HCT116 (cell line): ENCODE measurements at regions not wholly inside any gene's neighbourhood (a gene's known extent, or its start where the extent isn't known, plus 50 kb on each side); places are given as distances from the start of the nearest gene placed in this dataset.

ENCODE experiments used
- ATAC-seq: fragments of 200-7000 bp; cut with Tn5 transposase; 2 replicates; pipeline ENCODE4 v1.9.1; 2020; ENCODE audit warnings: mild to moderate bottlenecking, moderate library complexity
- BruUV-seq: library from RNA; stranded (reverse); fragments of 400-500 nt; replicated peaks from 2 replicates; lab custom pipeline; 2021; lab: Mats Ljungman, UMichigan
- CTCF ChIA-PET: fragments of 300-600 bp; sonication (Branson Sonifier 250); formaldehyde crosslinking; loops from one replicate; lab custom pipeline; 2021; ENCODE audit warnings: antibody characterized with exemption; lab: Charles Lee
- POLR2A ChIA-PET: fragments of 300-600, 350-600 bp; sonication (Branson Sonifier 250); formaldehyde crosslinking; loops from one replicate; lab custom pipeline; 2021; ENCODE audit warnings: antibody characterized with exemption; lab: Charles Lee
- RAD21 ChIA-PET, 2 experiments: fragments of 300-600 bp; sonication (Branson Sonifier 250); formaldehyde crosslinking; loops; one replicate each; lab custom pipeline; 2023; ENCODE audit warnings: low total read pairs in 2 of 2; ENCODE audit not compliant: uncharacterized antibody in 2 of 2, unreplicated experiment in 2 of 2, low non-redundant PET in 1 of 2; lab: Charles Lee
- DNase-seq: peaks from one replicate; pipeline ENCODE4 v3.0.0-alpha.2; 2010; ENCODE audit warnings: low read depth, low spot score
- H2AFZ ChIP-seq: fragments of 200-600 bp; shearing (Covaris generic), sonication (generic); 2 replicates; pipeline ENCODE4 v1.6.1; 2017; ENCODE audit warnings: low read depth, mixed run types, mixed read lengths, antibody characterized with exemption, low read length; ENCODE audit not compliant: poor library complexity, severe bottlenecking
- H3K27ac ChIP-seq: 2 replicates; pipeline ENCODE4 v1.5.1; 2012; ENCODE audit warnings: low read depth, low read length
- H3K27me3 ChIP-seq: fragments of 200-600 bp; sonication (generic); 2 replicates; pipeline ENCODE4 v1.6.1; 2016; ENCODE audit warnings: mixed run types, low read length, mixed read lengths; ENCODE audit not compliant: insufficient read depth
- H3K36me3 ChIP-seq, 2 experiments: fragments of 200-500 bp in 1 of 2; fragments of 200-600 bp in 1 of 2; sonication (Bioruptor generic) in 1 of 2; sonication (generic) in 1 of 2; 2 replicates each; pipeline versions ENCODE4 v1.5.1 to v1.6.1; 2014 to 2016; ENCODE audit warnings: low read length in 2 of 2, inconsistent platforms in 1 of 2, mixed read lengths in 1 of 2, mixed run types in 1 of 2; ENCODE audit not compliant: insufficient read depth in 2 of 2, control insufficient read depth in 1 of 2
- H3K4me1 ChIP-seq, 2 experiments: fragments of 200-600 bp in 1 of 2; sonication (generic) in 1 of 2; 2 replicates each; pipeline versions ENCODE4 v1.5.1 to v1.6.1; 2012 to 2017; ENCODE audit warnings: low read length in 2 of 2, inconsistent platforms in 1 of 2, mild to moderate bottlenecking in 1 of 2, mixed read lengths in 1 of 2, mixed run types in 1 of 2, moderate library complexity in 1 of 2; ENCODE audit not compliant: insufficient read depth in 2 of 2, control insufficient read depth in 1 of 2
- H3K4me2 ChIP-seq: fragments of 200-600 bp; sonication (generic); 2 replicates; pipeline ENCODE4 v1.6.1; 2017; ENCODE audit warnings: mixed run types, low read length, mixed read lengths
- H3K4me3 ChIP-seq, 2 experiments: fragments of 200-600 bp in 1 of 2; sonication (generic) in 1 of 2; replicated peaks in 1 of 2; 2 replicates each; pipeline ENCODE4 v1.5.1; 2011 to 2016; ENCODE audit warnings: low read length in 2 of 2, control low read depth in 1 of 2, low read depth in 1 of 2, mild to moderate bottlenecking in 1 of 2, mixed read lengths in 1 of 2, mixed run types in 1 of 2
- H3K79me2 ChIP-seq: fragments of 200-600 bp; sonication (generic); 2 replicates; pipeline ENCODE4 v1.6.1; 2017; ENCODE audit warnings: mild to moderate bottlenecking, mixed run types, low read length, moderate library complexity, mixed read lengths; ENCODE audit not compliant: insufficient read depth
- H3K9ac ChIP-seq: fragments of 200-600 bp; sonication (generic); 2 replicates; pipeline ENCODE4 v1.6.1; 2016; ENCODE audit warnings: low read length, mixed read lengths
- H3K9me2 ChIP-seq: fragments of 200-600 bp; sonication (generic), shearing (Covaris generic); 2 replicates; pipeline ENCODE4 v1.6.1; 2017; ENCODE audit warnings: mixed run types, mild to moderate bottlenecking, moderate library complexity; ENCODE audit not compliant: insufficient read depth
- H3K9me3 ChIP-seq, 2 experiments: fragments of 200-500 bp in 1 of 2; fragments of 200-600 bp in 1 of 2; sonication (Bioruptor generic) in 1 of 2; sonication (generic) in 1 of 2; 2 replicates each; pipeline ENCODE4 v1.6.1; 2014 to 2017; ENCODE audit warnings: low read length in 2 of 2, mixed read lengths in 2 of 2, inconsistent platforms in 1 of 2, low read depth in 1 of 2, mild to moderate bottlenecking in 1 of 2, mixed run types in 1 of 2, moderate library complexity in 1 of 2; ENCODE audit not compliant: control insufficient read depth in 1 of 2, insufficient read depth in 1 of 2
- H4K20me1 ChIP-seq: fragments of 200-600 bp; sonication (generic), shearing (Covaris generic); 2 replicates; pipeline ENCODE4 v1.6.1; 2017; ENCODE audit warnings: mixed run types, mild to moderate bottlenecking, moderate library complexity; ENCODE audit not compliant: insufficient read depth
- CBX3 ChIP-seq: IDR thresholded peaks from 2 replicates; pipeline ENCODE4 v1.6.1; 2012; ENCODE audit warnings: low read depth
- ELF1 ChIP-seq: IDR thresholded peaks from 2 replicates; pipeline ENCODE4 v1.6.1; 2012; ENCODE audit warnings: low read depth, borderline replicate concordance
- EZH2 ChIP-seq: fragments of 200-600 bp; sonication (generic); IDR thresholded peaks from 2 replicates; pipeline ENCODE4 v1.6.1; 2017; ENCODE audit warnings: antibody characterized with exemption, mixed run types
- EZH2phosphoT487 ChIP-seq: fragments of 200-600 bp; IDR thresholded peaks from 2 replicates; pipeline ENCODE4 v1.6.1; 2018; ENCODE audit warnings: antibody characterized with exemption, borderline replicate concordance
- FOSL1 ChIP-seq: IDR thresholded peaks from 2 replicates; pipeline ENCODE4 v1.6.1; 2012; ENCODE audit warnings: low read depth
- JUND ChIP-seq: IDR thresholded peaks from 2 replicates; pipeline ENCODE4 v1.6.1; 2012
- POLR2A ChIP-seq: IDR thresholded peaks from 2 replicates; pipeline ENCODE4 v1.7.0; 2011; ENCODE audit warnings: borderline replicate concordance; ENCODE audit not compliant: insufficient read depth, insufficient read length; ENCODE audit errors: extremely low read depth
- RAD21 ChIP-seq: IDR thresholded peaks from 2 replicates; pipeline ENCODE4 v1.6.1; 2012; ENCODE audit warnings: low read depth, mild to moderate bottlenecking
- SIN3A ChIP-seq: IDR thresholded peaks from 2 replicates; pipeline ENCODE4 v1.6.1; 2012; ENCODE audit warnings: low read depth
- SRF ChIP-seq: IDR thresholded peaks from 2 replicates; pipeline ENCODE4 v1.6.1; 2012; ENCODE audit warnings: low read depth
- TCF7L2 ChIP-seq: IDR thresholded peaks from 2 replicates; pipeline ENCODE4 v1.7.0; 2011; ENCODE audit warnings: borderline replicate concordance, inconsistent platforms; ENCODE audit not compliant: insufficient read depth, insufficient read length; ENCODE audit errors: extremely low read depth
- ZFX ChIP-seq: fragments of 450-650 bp; IDR thresholded peaks from 2 replicates; pipeline ENCODE4 v1.6.1; 2017
- ZNF274 ChIP-seq: fragments of 200-500 bp; sonication (Bioruptor generic); IDR thresholded peaks from 2 replicates; pipeline ENCODE4 v1.6.1; 2014; ENCODE audit warnings: mild to moderate bottlenecking, low read depth, low read length, inconsistent platforms
- intact Hi-C: fragments of 100-400 bp; cut with micrococcal nuclease; formaldehyde crosslinking; loops from 2 replicates; pipeline ENCODE4 v1.10.0; 2022
- TF ChIP-seq, protein P1 (sequence below): IDR thresholded peaks from 2 replicates; pipeline ENCODE4 v1.6.1; 2012
- TF ChIP-seq, protein P2 (sequence below): IDR thresholded peaks from 2 replicates; pipeline ENCODE4 v1.6.1; 2012; ENCODE audit warnings: low read depth
- TF ChIP-seq, protein P3 (sequence below): IDR thresholded peaks from 2 replicates; pipeline ENCODE4 v1.6.1; 2012
- TF ChIP-seq, protein P4 (sequence below), 3 experiments: fragments of 200-600 bp in 1 of 3; sonication (generic) in 1 of 3; IDR thresholded peaks in 2 of 3; conservative IDR thresholded peaks in 1 of 3; 2 replicates each; pipeline ENCODE4 v1.5.1; 2012 to 2017; ENCODE audit warnings: low read depth in 2 of 3, low read length in 2 of 3, antibody characterized with exemption in 1 of 3, borderline replicate concordance in 1 of 3, control low read depth in 1 of 3, mild to moderate bottlenecking in 1 of 3, mixed read lengths in 1 of 3, mixed run types in 1 of 3, moderate library complexity in 1 of 3; ENCODE audit not compliant: insufficient read depth in 1 of 3

DNA sequence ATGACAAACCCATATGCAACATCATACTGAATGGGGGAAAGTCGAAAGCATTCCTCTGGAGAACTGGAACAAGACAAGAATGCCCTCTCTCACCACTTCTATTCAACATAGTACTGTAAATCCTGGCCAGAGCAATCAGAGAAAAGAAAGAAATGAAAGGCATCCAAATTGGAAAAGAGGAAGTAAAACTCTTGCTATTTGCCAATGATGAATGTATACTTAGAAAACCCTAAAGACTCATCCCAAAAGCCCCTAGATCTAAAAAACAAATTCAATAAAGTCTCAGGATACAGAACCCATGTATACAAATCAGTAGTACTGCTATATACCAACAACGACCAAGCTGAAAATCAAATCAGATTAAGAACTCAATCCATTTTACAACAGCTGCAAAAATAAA is 66.9 kb downstream of the SPATA31C2 start:
- Histone ChIP-seq H2AFZ (no peak overlapping the region), H3K9me3 (no peaks in the 10 kb centered on the region), H3K9ac (no peak overlapping the region), H3K4me2 (no peak overlapping the region), H3K36me3 (no peaks in the 10 kb centered on the region), H3K79me2 (no peaks in the 10 kb centered on the region), H3K9me2 (no peaks in the 10 kb centered on the region), H4K20me1 (no peaks in the 10 kb centered on the region), H3K27me3 (no peaks in the 10 kb centered on the region), H3K4me3 (no peak overlapping the region), H3K4me1 (peaks cover 7 to 11% of the 10 kb centered on the region in 2 experiments), H3K27ac (no peak overlapping the region)
- RAD21 ChIA-PET, result no interaction called here
- intact Hi-C loops, result no loop called here
- POLR2A ChIA-PET, result no interaction called here
- no peak for ATAC-seq
- CTCF ChIA-PET, result no interaction called here
- no peak for DNase-seq
- BruUV-seq, result no TSS peak
- TF ChIP-seq SIN3A (no peak), JUND (no peak), TCF7L2 (no peak), POLR2A (no peak), RAD21 (no peak)
- TF ChIP-seq, protein P1, sequence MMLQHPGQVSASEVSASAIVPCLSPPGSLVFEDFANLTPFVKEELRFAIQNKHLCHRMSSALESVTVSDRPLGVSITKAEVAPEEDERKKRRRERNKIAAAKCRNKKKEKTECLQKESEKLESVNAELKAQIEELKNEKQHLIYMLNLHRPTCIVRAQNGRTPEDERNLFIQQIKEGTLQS, result no peak

DNA sequence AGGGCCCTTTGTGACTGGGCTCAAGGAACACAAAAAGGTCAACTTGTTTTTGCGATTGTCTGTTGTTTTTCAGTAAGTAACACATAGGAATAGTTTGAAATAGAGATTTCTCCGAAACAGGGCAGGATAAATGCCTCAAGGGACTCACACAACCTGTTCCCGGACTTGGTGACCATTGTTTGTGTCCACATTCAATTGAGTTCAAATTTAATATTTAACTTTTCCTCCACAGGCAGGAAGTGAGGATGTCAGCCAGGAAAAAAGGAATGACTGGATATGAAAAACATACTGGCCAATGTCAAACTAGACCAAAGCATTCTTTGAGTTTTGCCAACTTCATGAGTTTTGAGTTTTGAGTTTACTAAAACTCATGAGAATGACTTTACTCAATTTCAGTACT is 72.7 kb downstream of the SPATA31C2 start:
- H3K9ac ChIP-seq, result no peak overlapping the region
- intact Hi-C loops, result no loop called here
- ChIA-PET CTCF (no interaction called here), POLR2A (no interaction called here), RAD21 (no interaction called here)
- DNase-seq (no peak), ATAC-seq (no peak)
- no peaks in the 10 kb centered on the region for H3K27me3 ChIP-seq
- no peak overlapping the region for H2AFZ ChIP-seq
- H3K27ac ChIP-seq, result no peak overlapping the region
- no peaks in the 10 kb centered on the region for H3K36me3 ChIP-seq
- no peak overlapping the region for H3K4me3 ChIP-seq
- H3K9me2 ChIP-seq, result no peaks in the 10 kb centered on the region
- H4K20me1 ChIP-seq, result no peaks in the 10 kb centered on the region
- H3K9me3 ChIP-seq, result no peaks in the 10 kb centered on the region
- H3K79me2 ChIP-seq, result no peaks in the 10 kb centered on the region
- H3K4me2 ChIP-seq, result no peak overlapping the region
- no TSS peak for BruUV-seq
- H3K4me1 ChIP-seq, result no peaks in the 10 kb centered on the region
- TF ChIP-seq, protein P1, result no peak
- no peak for TF ChIP-seq EZH2
- TF ChIP-seq, protein P2, sequence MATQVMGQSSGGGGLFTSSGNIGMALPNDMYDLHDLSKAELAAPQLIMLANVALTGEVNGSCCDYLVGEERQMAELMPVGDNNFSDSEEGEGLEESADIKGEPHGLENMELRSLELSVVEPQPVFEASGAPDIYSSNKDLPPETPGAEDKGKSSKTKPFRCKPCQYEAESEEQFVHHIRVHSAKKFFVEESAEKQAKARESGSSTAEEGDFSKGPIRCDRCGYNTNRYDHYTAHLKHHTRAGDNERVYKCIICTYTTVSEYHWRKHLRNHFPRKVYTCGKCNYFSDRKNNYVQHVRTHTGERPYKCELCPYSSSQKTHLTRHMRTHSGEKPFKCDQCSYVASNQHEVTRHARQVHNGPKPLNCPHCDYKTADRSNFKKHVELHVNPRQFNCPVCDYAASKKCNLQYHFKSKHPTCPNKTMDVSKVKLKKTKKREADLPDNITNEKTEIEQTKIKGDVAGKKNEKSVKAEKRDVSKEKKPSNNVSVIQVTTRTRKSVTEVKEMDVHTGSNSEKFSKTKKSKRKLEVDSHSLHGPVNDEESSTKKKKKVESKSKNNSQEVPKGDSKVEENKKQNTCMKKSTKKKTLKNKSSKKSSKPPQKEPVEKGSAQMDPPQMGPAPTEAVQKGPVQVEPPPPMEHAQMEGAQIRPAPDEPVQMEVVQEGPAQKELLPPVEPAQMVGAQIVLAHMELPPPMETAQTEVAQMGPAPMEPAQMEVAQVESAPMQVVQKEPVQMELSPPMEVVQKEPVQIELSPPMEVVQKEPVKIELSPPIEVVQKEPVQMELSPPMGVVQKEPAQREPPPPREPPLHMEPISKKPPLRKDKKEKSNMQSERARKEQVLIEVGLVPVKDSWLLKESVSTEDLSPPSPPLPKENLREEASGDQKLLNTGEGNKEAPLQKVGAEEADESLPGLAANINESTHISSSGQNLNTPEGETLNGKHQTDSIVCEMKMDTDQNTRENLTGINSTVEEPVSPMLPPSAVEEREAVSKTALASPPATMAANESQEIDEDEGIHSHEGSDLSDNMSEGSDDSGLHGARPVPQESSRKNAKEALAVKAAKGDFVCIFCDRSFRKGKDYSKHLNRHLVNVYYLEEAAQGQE, result no peak
- no peak for TF ChIP-seq SIN3A
- no peak for TF ChIP-seq SRF
- TF ChIP-seq ZFX, result no peak
- TF ChIP-seq FOSL1, result no peak
- TF ChIP-seq RAD21, result no peak
- TF ChIP-seq CBX3, result no peak
- no peak for TF ChIP-seq EZH2phosphoT487
- no peak for TF ChIP-seq ZNF274
- TF ChIP-seq TCF7L2, result no peak
- no peak for TF ChIP-seq ELF1
- TF ChIP-seq, protein P3, sequence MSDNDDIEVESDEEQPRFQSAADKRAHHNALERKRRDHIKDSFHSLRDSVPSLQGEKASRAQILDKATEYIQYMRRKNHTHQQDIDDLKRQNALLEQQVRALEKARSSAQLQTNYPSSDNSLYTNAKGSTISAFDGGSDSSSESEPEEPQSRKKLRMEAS, result no peak
- TF ChIP-seq, protein P4, sequence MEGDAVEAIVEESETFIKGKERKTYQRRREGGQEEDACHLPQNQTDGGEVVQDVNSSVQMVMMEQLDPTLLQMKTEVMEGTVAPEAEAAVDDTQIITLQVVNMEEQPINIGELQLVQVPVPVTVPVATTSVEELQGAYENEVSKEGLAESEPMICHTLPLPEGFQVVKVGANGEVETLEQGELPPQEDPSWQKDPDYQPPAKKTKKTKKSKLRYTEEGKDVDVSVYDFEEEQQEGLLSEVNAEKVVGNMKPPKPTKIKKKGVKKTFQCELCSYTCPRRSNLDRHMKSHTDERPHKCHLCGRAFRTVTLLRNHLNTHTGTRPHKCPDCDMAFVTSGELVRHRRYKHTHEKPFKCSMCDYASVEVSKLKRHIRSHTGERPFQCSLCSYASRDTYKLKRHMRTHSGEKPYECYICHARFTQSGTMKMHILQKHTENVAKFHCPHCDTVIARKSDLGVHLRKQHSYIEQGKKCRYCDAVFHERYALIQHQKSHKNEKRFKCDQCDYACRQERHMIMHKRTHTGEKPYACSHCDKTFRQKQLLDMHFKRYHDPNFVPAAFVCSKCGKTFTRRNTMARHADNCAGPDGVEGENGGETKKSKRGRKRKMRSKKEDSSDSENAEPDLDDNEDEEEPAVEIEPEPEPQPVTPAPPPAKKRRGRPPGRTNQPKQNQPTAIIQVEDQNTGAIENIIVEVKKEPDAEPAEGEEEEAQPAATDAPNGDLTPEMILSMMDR (IDR thresholded peaks at IDR 0.05 in 2 of 3, conservative IDR thresholded peaks at IDR 0.05 in 1 of 3; ENCODE audit: borderline replicate concordance in 1 of 3, insufficient read depth in 1 of 3, low read depth in 2 of 3, low read length in 2 of 3), result no peak
